HEK293 (cell line): ENCODE measurements at regions not wholly inside any gene's neighbourhood (a gene's known extent, or its start where the extent isn't known, plus 50 kb on each side); places are given as distances from the start of the nearest gene placed in this dataset.

Experiments used
- CTCF ChIP-seq: fragments of 450-650 bp; formaldehyde crosslinking; IDR thresholded peaks from 2 replicates; pipeline ENCODE4 v1.5.1; 2016; ENCODE audit warnings: missing biosample characterization, missing genetic modification characterization
- ELK4 ChIP-seq: IDR thresholded peaks from 2 replicates; pipeline ENCODE4 v1.6.1; 2011; ENCODE audit warnings: mild to moderate bottlenecking, low read depth, low read length, borderline replicate concordance
- MZF1 ChIP-seq: fragments of 450-650 bp; formaldehyde crosslinking; IDR thresholded peaks from 2 replicates; pipeline ENCODE4 v1.5.1; 2017; ENCODE audit warnings: missing biosample characterization, missing genetic modification characterization, borderline replicate concordance
- SCRT1 ChIP-seq: fragments of 450-650 bp; formaldehyde crosslinking; IDR thresholded peaks from 2 replicates; pipeline ENCODE4 v1.5.1; 2016; ENCODE audit warnings: missing biosample characterization, missing genetic modification characterization, borderline replicate concordance
- SCRT2 ChIP-seq: fragments of 450-650 bp; formaldehyde crosslinking; IDR thresholded peaks from 2 replicates; pipeline ENCODE4 v1.5.1; 2016; ENCODE audit warnings: missing biosample characterization, missing genetic modification characterization
- TCF7L2 ChIP-seq: IDR thresholded peaks from 2 replicates; pipeline ENCODE4 v1.6.1; 2011; ENCODE audit warnings: low read depth, mild to moderate bottlenecking, inconsistent platforms, low read length, moderate library complexity, borderline replicate concordance
- ZEB2 ChIP-seq: fragments of 450-650 bp; formaldehyde crosslinking; IDR thresholded peaks from 2 replicates; pipeline ENCODE4 v1.5.1; 2016; ENCODE audit warnings: missing biosample characterization, missing genetic modification characterization
- ZNF133 ChIP-seq: fragments of 450-650 bp; formaldehyde crosslinking; IDR thresholded peaks from 2 replicates; pipeline ENCODE4 v1.5.1; 2016; ENCODE audit warnings: missing biosample characterization, missing genetic modification characterization
- ZNF202 ChIP-seq: fragments of 450-650 bp; formaldehyde crosslinking; IDR thresholded peaks from 2 replicates; pipeline ENCODE4 v1.5.1; 2016; ENCODE audit warnings: missing biosample characterization, missing genetic modification characterization, borderline replicate concordance
- ZNF335 ChIP-seq: fragments of 450-650 bp; formaldehyde crosslinking; conservative IDR thresholded peaks from 2 replicates; pipeline ENCODE4 v1.5.1; 2016; ENCODE audit warnings: missing biosample characterization, missing genetic modification characterization
- ZNF555 ChIP-seq: fragments of 450-650 bp; formaldehyde crosslinking; conservative IDR thresholded peaks from 2 replicates; pipeline ENCODE4 v1.5.1; 2017; ENCODE audit warnings: missing biosample characterization, mild to moderate bottlenecking, missing genetic modification characterization, inconsistent platforms
- ZNF785 ChIP-seq: fragments of 450-650 bp; formaldehyde crosslinking; IDR thresholded peaks from 2 replicates; pipeline ENCODE4 v1.5.1; 2016; ENCODE audit warnings: missing biosample characterization, missing genetic modification characterization

GRCh38 chr2:63712748-63713147, 124.0 kb downstream of the MDH1 start:
- no peak for TF ChIP-seq MZF1 (tag by site-specific recombination)
- TF ChIP-seq ZNF785 (tag by site-specific recombination) = no peak
- TF ChIP-seq ELK4 = no peak
- TF ChIP-seq ZNF335 (tag by site-specific recombination) = no peak
- TF ChIP-seq TCF7L2 = no peak
- TF ChIP-seq ZNF202 (tag by site-specific recombination) = no peak
- TF ChIP-seq SCRT1 (tag by site-specific recombination) = no peak
- TF ChIP-seq ZEB2 (tag by site-specific recombination) = no peak
- no peak for TF ChIP-seq ZNF555 (tag by site-specific recombination)
- no peak for TF ChIP-seq SCRT2
- no peak for TF ChIP-seq CTCF
- TF ChIP-seq ZNF133 = no peak
